AG04450 (cell line): ENCODE measurements at regions not wholly inside any gene's neighbourhood (a gene's known extent, or its start where the extent isn't known, plus 50 kb on each side); places are given as distances from the start of the nearest gene placed in this dataset.

ENCODE experiments used
- CTCF ChIA-PET: fragments of 300-600, 350-600 bp; formaldehyde crosslinking; extraction: SDS; loops from one replicate; lab custom pipeline; 2022; ENCODE audit warnings: antibody characterized with exemption, inconsistent platforms; lab: Charles Lee
- POLR2A ChIA-PET: fragments of 350-600 bp; formaldehyde crosslinking; extraction: SDS; loops from one replicate; lab custom pipeline; 2021; ENCODE audit warnings: antibody characterized with exemption, inconsistent platforms; lab: Yijun Ruan, JAX
- DNase-seq: peaks from one replicate; pipeline ENCODE4 v3.0.0-alpha.2; 2011; ENCODE audit warnings: low read depth, low spot score
- H3K27ac ChIP-seq: one replicate; pipeline ENCODE4 v1.5.1; 2012; ENCODE audit warnings: low read depth, low read length, control low read depth
- H3K27me3 ChIP-seq: one replicate; pipeline ENCODE4 v1.6.0; 2012; ENCODE audit warnings: low read length; ENCODE audit not compliant: control insufficient read depth, insufficient read depth
- H3K4me3 ChIP-seq: 2 replicates; pipeline ENCODE4 v1.5.1; 2011; ENCODE audit warnings: mild to moderate bottlenecking, low read depth, low read length, control low read depth
- H3K9me3 ChIP-seq: 2 replicates; pipeline ENCODE4 v1.5.1; 2012; ENCODE audit warnings: low read length; ENCODE audit not compliant: control insufficient read depth, insufficient read depth
- CTCF ChIP-seq: IDR thresholded peaks from 2 replicates; pipeline ENCODE4 v1.5.1; 2011; ENCODE audit warnings: low read depth, low read length, control low read depth, inconsistent platforms

- ChIA-PET CTCF (no interaction called here), POLR2A (no interaction called here)
- Histone ChIP-seq H3K4me3 (no peak overlapping the region), H3K27me3 (no peaks in the 10 kb centered on the region), H3K9me3 (peaks cover 20% of the 10 kb centered on the region), H3K27ac (no peak overlapping the region)
- DNase-seq = no peak
- TF ChIP-seq CTCF = no peak
These were observed 769.0 kb upstream of the COBL start for GRCh38 chr7:52085610-52086009.

- no peak overlapping the region for H3K4me3 ChIP-seq
- DNase-seq = no peak
- H3K9me3 ChIP-seq = peaks cover 13% of the 10 kb centered on the region
- no peaks in the 10 kb centered on the region for H3K27me3 ChIP-seq
- no peak for TF ChIP-seq CTCF
- POLR2A ChIA-PET = no interaction called here
- CTCF ChIA-PET = no interaction called here
- H3K27ac ChIP-seq = no peak overlapping the region
These were observed 763.9 kb upstream of the COBL start for GRCh38 chr7:52080493-52080892.

GRCh38 chr7:52079726-52080125 lies 763.1 kb upstream of the COBL start:
- H3K27ac ChIP-seq = no peak overlapping the region
- ChIA-PET CTCF (no interaction called here), POLR2A (no interaction called here)
- DNase-seq = no peak
- H3K27me3 ChIP-seq = no peaks in the 10 kb centered on the region
- H3K4me3 ChIP-seq = no peak overlapping the region
- peaks cover 13% of the 10 kb centered on the region for H3K9me3 ChIP-seq
- TF ChIP-seq CTCF = no peak

- Histone ChIP-seq H3K27ac (no peak overlapping the region), H3K27me3 (no peaks in the 10 kb centered on the region), H3K4me3 (no peak overlapping the region), H3K9me3 (peaks cover 13% of the 10 kb centered on the region)
- DNase-seq = no peak
- TF ChIP-seq CTCF = no peak
- ChIA-PET POLR2A (no interaction called here), CTCF (no interaction called here)
These were observed 761.0 kb upstream of the COBL start for GRCh38 chr7:52077571-52077970.

- H3K27me3 ChIP-seq = no peaks in the 10 kb centered on the region
These were observed 758.3 kb upstream of the COBL start for GRCh38 chr7:52074912-52075311.

More at GRCh38 chr7:52074912-52075311, 758.3 kb upstream of the COBL start:
- no peak overlapping the region for H3K27ac ChIP-seq
- TF ChIP-seq CTCF = no peak
- no peak overlapping the region for H3K4me3 ChIP-seq
- no peak for DNase-seq
- CTCF ChIA-PET = no interaction called here
- H3K9me3 ChIP-seq = peaks cover 15% of the 10 kb centered on the region
- POLR2A ChIA-PET = no interaction called here
